NCI-H2227 (cell line): ENCODE measurements at regions not wholly inside any gene's neighbourhood (a gene's known extent, or its start where the extent isn't known, plus 50 kb on each side); places are given as distances from the start of the nearest gene placed in this dataset.
"Not testable (repeated sequence)": the region's sequence is repeated elsewhere in the genome, so short reads cannot be mapped to it uniquely, and the experiment has no call there.

Experiments
- DNase-seq: peaks from one replicate; lab custom pipeline; 2025; ENCODE audit not compliant: unreplicated experiment; lab: John Stamatoyannopoulos, UW

GRCh38 chr2:57677296-57677695, 369.3 kb upstream of the VRK2 start:
- no peak for DNase-seq

GRCh38 chr2:57681650-57682049, 365.0 kb upstream of the VRK2 start:
- no peak for DNase-seq

GRCh38 chr2:57685032-57685431, 361.6 kb upstream of the VRK2 start:
- DNase-seq, result no peak

GRCh38 chr2:57692395-57692794, 354.2 kb upstream of the VRK2 start:
- DNase-seq, result no peak

- no peak for DNase-seq
These were observed 353.4 kb upstream of the VRK2 start for GRCh38 chr2:57693177-57693576.

- DNase-seq, result no peak
These were observed 352.6 kb upstream of the VRK2 start for GRCh38 chr2:57693965-57694364.

GRCh38 chr2:57696016-57696415, 350.6 kb upstream of the VRK2 start:
- no peak for DNase-seq

- no peak for DNase-seq
These were observed 348.2 kb upstream of the VRK2 start for GRCh38 chr2:57698392-57698791.

GRCh38 chr2:57698935-57699449, 347.6 kb upstream of the VRK2 start:
- no peak for DNase-seq

- DNase-seq, result no peak
These were observed 345.2 kb upstream of the VRK2 start for GRCh38 chr2:57701391-57701791.

GRCh38 chr2:57703407-57703806, 343.2 kb upstream of the VRK2 start:
- DNase-seq, result no peak

GRCh38 chr2:57707794-57708193, 338.8 kb upstream of the VRK2 start:
- not testable (repeated sequence) for DNase-seq

GRCh38 chr2:57711991-57712390, 334.6 kb upstream of the VRK2 start:
- no peak for DNase-seq

GRCh38 chr2:57720728-57721627, 325.6 kb upstream of the VRK2 start:
- DNase-seq, result peak; percentile 79

- no peak for DNase-seq
These were observed 321.2 kb upstream of the VRK2 start for GRCh38 chr2:57725337-57725947.

GRCh38 chr2:57726294-57726693, 320.3 kb upstream of the VRK2 start:
- DNase-seq, result no peak

- no peak for DNase-seq
These were observed 317.9 kb upstream of the VRK2 start for GRCh38 chr2:57728691-57729090.

GRCh38 chr2:57733956-57734355, 312.6 kb upstream of the VRK2 start:
- DNase-seq, result no peak

GRCh38 chr2:57740891-57741290, 305.7 kb upstream of the VRK2 start:
- peak; percentile 6 for DNase-seq

- no peak for DNase-seq
These were observed 293.0 kb upstream of the VRK2 start for GRCh38 chr2:57753636-57754035.

GRCh38 chr2:57758686-57759085, 287.9 kb upstream of the VRK2 start:
- no peak for DNase-seq

GRCh38 chr2:57759131-57759530, 287.5 kb upstream of the VRK2 start:
- peak; percentile 46 for DNase-seq
